SKM-1 (cell line): ENCODE measurements at regions not wholly inside any gene's neighbourhood (a gene's known extent, or its start where the extent isn't known, plus 50 kb on each side); places are given as distances from the start of the nearest gene placed in this dataset.
A peak's percentile ranks its signal among the peaks of the same experiment; 100 is the strongest.

Experiments
- DNase-seq: peaks from one replicate; lab custom pipeline; 2025; ENCODE audit not compliant: unreplicated experiment; lab: John Stamatoyannopoulos, UW

GRCh38 chr13:67763984-67764383 is 533.8 kb upstream of the PCDH9 start:
- DNase-seq, result no peak

- no peak for DNase-seq
Measured at GRCh38 chr13:67763384-67763783, 533.2 kb upstream of the PCDH9 start.

GRCh38 chr13:67758975-67759374 is 528.8 kb upstream of the PCDH9 start:
- DNase-seq, result no peak

GRCh38 chr13:67754012-67754411 is 523.9 kb upstream of the PCDH9 start:
- DNase-seq, result no peak

GRCh38 chr13:67752759-67753158 is 522.6 kb upstream of the PCDH9 start:
- DNase-seq, result no peak

GRCh38 chr13:67742478-67742877 is 512.3 kb upstream of the PCDH9 start:
- no peak for DNase-seq

GRCh38 chr13:67740871-67741535 is 510.9 kb upstream of the PCDH9 start:
- no peak for DNase-seq

GRCh38 chr13:67736646-67737420 is 506.7 kb upstream of the PCDH9 start:
- no peak for DNase-seq

GRCh38 chr13:67735651-67736050 is 505.5 kb upstream of the PCDH9 start:
- no peak for DNase-seq

- no peak for DNase-seq
Measured at GRCh38 chr13:67726979-67727378, 496.8 kb upstream of the PCDH9 start.

GRCh38 chr13:67725999-67726398 is 495.9 kb upstream of the PCDH9 start:
- no peak for DNase-seq

- no peak for DNase-seq
Measured at GRCh38 chr13:67713571-67713970, 483.4 kb upstream of the PCDH9 start.

- no peak for DNase-seq
Measured at GRCh38 chr13:67696775-67697174, 466.6 kb upstream of the PCDH9 start.

GRCh38 chr13:67664502-67664901 is 434.4 kb upstream of the PCDH9 start:
- no peak for DNase-seq

- DNase-seq, result no peak
Measured at GRCh38 chr13:67662997-67663396, 432.9 kb upstream of the PCDH9 start.

GRCh38 chr13:67652887-67653286 is 422.8 kb upstream of the PCDH9 start:
- no peak for DNase-seq

GRCh38 chr13:67651908-67652465 is 421.9 kb upstream of the PCDH9 start:
- DNase-seq, result no peak

GRCh38 chr13:67650471-67650870 is 420.3 kb upstream of the PCDH9 start:
- DNase-seq, result no peak

GRCh38 chr13:67645874-67646467 is 415.8 kb upstream of the PCDH9 start:
- DNase-seq, result no peak

GRCh38 chr13:67643516-67644055 is 413.4 kb upstream of the PCDH9 start:
- DNase-seq, result no peak

- DNase-seq, result peak; percentile 36
Measured at GRCh38 chr13:67642657-67643056, 412.5 kb upstream of the PCDH9 start.

- DNase-seq, result no peak
Measured at GRCh38 chr13:67635754-67636153, 405.6 kb upstream of the PCDH9 start.
